M059J (cell line): ENCODE measurements at regions not wholly inside any gene's neighbourhood (a gene's known extent, or its start where the extent isn't known, plus 50 kb on each side); places are given as distances from the start of the nearest gene placed in this dataset.
A peak's percentile ranks its signal among the peaks of the same experiment; 100 is the strongest.
"Not testable (repeated sequence)": the region's sequence is repeated elsewhere in the genome, so short reads cannot be mapped to it uniquely, and the experiment has no call there.

Source experiments
- DNase-seq: peaks from one replicate; pipeline ENCODE4 v3.0.0-alpha.2; 2012; ENCODE audit warnings: low read depth

- not testable (repeated sequence) for DNase-seq
Observed at GRCh38 chr17:30686538-30687479, 137.7 kb downstream of the CRLF3 start.

- not testable (repeated sequence) for DNase-seq
Observed at GRCh38 chr17:30682280-30682679, 142.2 kb downstream of the CRLF3 start.

GRCh38 chr17:30680681-30681080, 143.8 kb downstream of the CRLF3 start:
- DNase-seq, result not testable (repeated sequence)

GRCh38 chr17:30677550-30678249, 146.8 kb downstream of the CRLF3 start:
- DNase-seq, result no peak

GRCh38 chr17:30675777-30676492, 148.6 kb downstream of the CRLF3 start:
- not testable (repeated sequence) for DNase-seq

- DNase-seq, result not testable (repeated sequence)
Observed at GRCh38 chr17:30669217-30669649, 155.3 kb downstream of the CRLF3 start.

- not testable (repeated sequence) for DNase-seq
Observed at GRCh38 chr17:30668360-30669181, 155.9 kb downstream of the CRLF3 start.

- DNase-seq, result peak; percentile 79
Observed at GRCh38 chr17:30667657-30668359, 156.7 kb downstream of the CRLF3 start.

- not testable (repeated sequence) for DNase-seq
Observed at GRCh38 chr17:30666838-30667656, 157.4 kb downstream of the CRLF3 start.

GRCh38 chr17:30663727-30664455, 160.6 kb downstream of the CRLF3 start:
- not testable (repeated sequence) for DNase-seq

- not testable (repeated sequence) for DNase-seq
Observed at GRCh38 chr17:30657148-30657547, 167.3 kb downstream of the CRLF3 start.

GRCh38 chr17:30653038-30653437, 171.5 kb downstream of the CRLF3 start:
- DNase-seq, result not testable (repeated sequence)

- DNase-seq, result not testable (repeated sequence)
Observed at GRCh38 chr17:30650149-30650548, 172.9 kb downstream of the GOSR1 start.

GRCh38 chr17:30648015-30648620, 170.9 kb downstream of the GOSR1 start:
- DNase-seq, result not testable (repeated sequence)

- DNase-seq, result peak; percentile 52
Observed at GRCh38 chr17:30645875-30646274, 168.7 kb downstream of the GOSR1 start.

- DNase-seq, result not testable (repeated sequence)
Observed at GRCh38 chr17:30644713-30645112, 167.5 kb downstream of the GOSR1 start.

- DNase-seq, result not testable (repeated sequence)
Observed at GRCh38 chr17:30644287-30644686, 167.1 kb downstream of the GOSR1 start.

GRCh38 chr17:30641428-30641827, 164.2 kb downstream of the GOSR1 start:
- DNase-seq, result not testable (repeated sequence)
